GM12891 (cell line): ENCODE measurements at regions not wholly inside any gene's neighbourhood (a gene's known extent, or its start where the extent isn't known, plus 50 kb on each side); places are given as distances from the start of the nearest gene placed in this dataset.
"Not testable (repeated sequence)": the region's sequence is repeated elsewhere in the genome, so short reads cannot be mapped to it uniquely, and the experiment has no call there.

Source experiments
- DNase-seq: peaks from one replicate; pipeline ENCODE4 v3.0.0; 2011; ENCODE audit warnings: low spot score; ENCODE audit not compliant: insufficient read length
- FAIRE-seq: peaks from 2 replicates; lab custom pipeline; 2011; peaks lifted over from hg19 to GRCh38; lab: Jason Lieb, UNC
- PAX5 ChIP-seq: IDR thresholded peaks from 2 replicates; pipeline ENCODE4 v1.6.1; 2011; ENCODE audit warnings: low read length, moderate library complexity, mild to moderate bottlenecking; ENCODE audit not compliant: insufficient read depth, severe bottlenecking
- POLR2A ChIP-seq: IDR thresholded peaks from 2 replicates; pipeline ENCODE4 v1.6.1; 2011; ENCODE audit warnings: low read depth, low read length, control low read depth
- POLR2AphosphoS5 ChIP-seq: IDR thresholded peaks from 2 replicates; pipeline ENCODE4 v1.6.1; 2011; ENCODE audit warnings: low read depth, low read length, control low read depth
- POU2F2 ChIP-seq: IDR thresholded peaks from 2 replicates; pipeline ENCODE4 v1.6.1; 2011; ENCODE audit warnings: low read depth, mild to moderate bottlenecking, control low read depth, low read length, moderate library complexity
- SPI1 ChIP-seq: IDR thresholded peaks from 2 replicates; pipeline ENCODE4 v1.6.1; 2011; ENCODE audit warnings: low read depth, low read length, control low read depth
- TAF1 ChIP-seq: IDR thresholded peaks from 2 replicates; pipeline ENCODE4 v1.6.1; 2011; ENCODE audit warnings: low read depth, low read length, control low read depth

DNA sequence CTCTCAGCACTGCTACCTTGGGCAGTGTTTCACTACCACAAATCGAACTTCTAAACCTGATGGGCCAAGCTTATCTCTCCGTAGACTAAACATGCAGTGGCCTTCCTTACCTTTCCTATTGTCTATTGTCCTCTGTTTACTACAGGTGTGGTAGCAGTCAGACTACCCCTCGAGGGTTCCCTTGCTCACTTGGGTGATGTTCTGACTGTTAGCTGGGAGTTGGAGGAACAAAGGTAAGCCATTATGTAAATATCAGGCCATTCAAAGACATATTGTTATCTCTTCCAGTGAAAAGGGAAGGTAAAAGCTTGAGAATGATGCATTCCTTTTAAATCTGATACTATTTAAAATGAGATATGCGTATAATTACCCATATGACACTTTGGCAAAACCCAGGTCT is 828.3 kb upstream of the EEF2KMT start:
- DNase-seq (no peak), FAIRE-seq (no peak)
- no peak for TF ChIP-seq SPI1
- no peak for TF ChIP-seq POLR2AphosphoS5
- TF ChIP-seq TAF1: no peak
- TF ChIP-seq POLR2A: no peak
- TF ChIP-seq PAX5: no peak
- no peak for TF ChIP-seq POU2F2

DNA sequence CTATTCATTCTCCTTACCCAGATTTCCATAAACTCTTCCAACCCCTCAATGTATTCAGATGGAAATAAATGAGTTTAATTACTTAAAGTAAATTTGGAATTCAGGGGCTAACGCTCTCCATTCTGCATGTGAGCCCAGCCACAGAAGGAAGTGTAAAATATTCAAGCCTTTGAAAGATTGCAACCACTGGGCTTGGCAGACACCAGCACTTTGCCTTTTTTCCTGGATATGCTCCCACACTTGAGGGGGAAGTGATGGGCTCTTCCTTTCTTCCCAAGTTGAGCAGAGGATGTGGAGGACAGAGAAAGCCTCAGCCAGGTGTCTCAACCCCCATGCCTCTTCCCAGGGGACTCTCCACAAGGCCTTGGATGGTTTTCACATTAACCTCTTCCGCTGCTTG is 825.1 kb upstream of the EEF2KMT start:
- TF ChIP-seq POU2F2 (no peak), TAF1 (no peak), POLR2AphosphoS5 (no peak), SPI1 (no peak), PAX5 (no peak)
- DNase-seq: no peak
- no peak for FAIRE-seq

DNA sequence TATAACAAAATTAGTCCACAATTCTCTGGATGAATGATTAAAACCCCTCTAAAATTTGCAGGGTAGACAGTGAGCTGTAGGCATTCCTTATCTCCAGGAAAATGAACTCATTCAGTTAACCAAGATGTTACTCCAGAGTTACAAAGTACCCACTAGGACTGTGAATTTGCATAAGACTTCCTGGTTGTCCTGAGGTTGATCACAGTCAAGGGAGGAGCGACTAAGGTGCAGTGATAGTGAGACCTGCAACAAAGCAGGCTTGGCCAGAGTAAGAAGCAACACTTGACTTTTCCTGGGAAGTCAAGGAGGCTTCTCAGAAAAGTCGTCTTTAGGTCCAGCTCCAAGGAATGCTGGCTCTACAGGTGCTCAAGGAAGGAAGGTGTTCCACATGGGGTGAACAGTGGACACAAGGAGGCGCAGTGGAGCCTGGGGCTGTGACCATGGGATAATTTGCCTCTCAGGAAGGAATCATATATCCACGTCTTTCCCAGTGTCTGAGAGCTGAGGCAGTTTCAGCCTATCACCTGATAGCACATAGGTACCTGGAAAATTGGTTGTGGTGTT is 821.1 kb upstream of the EEF2KMT start:
- DNase-seq (no peak), FAIRE-seq (no peak)
- TF ChIP-seq TAF1 (no peak), POLR2A (no peak), PAX5 (no peak), SPI1 (no peak), POU2F2 (no peak), POLR2AphosphoS5 (no peak)

DNA sequence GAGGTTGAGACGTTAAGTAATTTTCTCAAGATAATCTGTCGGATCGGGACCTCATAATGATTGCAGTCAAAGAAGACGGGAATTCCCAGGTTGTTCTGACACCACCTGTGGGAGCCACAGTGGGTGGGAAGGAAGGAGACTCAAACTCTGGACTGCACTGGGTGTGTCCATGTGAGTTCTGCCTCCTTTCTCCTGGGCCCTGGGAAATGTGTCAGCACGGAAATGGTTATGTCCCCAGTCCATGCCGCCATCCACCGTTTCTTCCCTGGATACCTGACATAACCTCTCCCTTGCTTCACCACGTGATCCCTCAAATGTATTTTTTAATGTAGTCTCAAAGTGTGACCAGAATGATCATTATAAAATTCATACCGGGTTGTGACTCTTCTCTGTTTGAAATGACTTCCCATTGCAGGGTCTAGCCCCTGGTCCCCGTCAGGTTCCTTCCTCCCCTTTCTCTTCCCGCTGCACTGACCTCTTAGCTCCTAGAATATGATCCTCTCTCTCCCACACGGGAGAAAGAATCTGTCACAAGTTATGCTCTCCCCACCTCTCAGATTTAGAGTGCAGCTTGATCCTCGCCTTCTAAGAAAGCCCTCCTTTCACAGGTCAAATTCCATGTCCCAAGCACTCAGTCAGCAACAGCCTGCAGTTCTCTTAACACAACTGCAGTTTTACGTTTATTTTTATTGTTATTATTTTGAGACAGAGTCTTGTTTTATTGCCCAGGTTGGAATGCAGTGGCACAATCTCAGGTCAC is 820.0 kb upstream of the EEF2KMT start:
- no peak for DNase-seq
- no peak for TF ChIP-seq SPI1
- no peak for TF ChIP-seq TAF1
- no peak for TF ChIP-seq PAX5
- TF ChIP-seq POLR2AphosphoS5: no peak
- TF ChIP-seq POU2F2: no peak
- TF ChIP-seq POLR2A: no peak
- FAIRE-seq: no peak

DNA sequence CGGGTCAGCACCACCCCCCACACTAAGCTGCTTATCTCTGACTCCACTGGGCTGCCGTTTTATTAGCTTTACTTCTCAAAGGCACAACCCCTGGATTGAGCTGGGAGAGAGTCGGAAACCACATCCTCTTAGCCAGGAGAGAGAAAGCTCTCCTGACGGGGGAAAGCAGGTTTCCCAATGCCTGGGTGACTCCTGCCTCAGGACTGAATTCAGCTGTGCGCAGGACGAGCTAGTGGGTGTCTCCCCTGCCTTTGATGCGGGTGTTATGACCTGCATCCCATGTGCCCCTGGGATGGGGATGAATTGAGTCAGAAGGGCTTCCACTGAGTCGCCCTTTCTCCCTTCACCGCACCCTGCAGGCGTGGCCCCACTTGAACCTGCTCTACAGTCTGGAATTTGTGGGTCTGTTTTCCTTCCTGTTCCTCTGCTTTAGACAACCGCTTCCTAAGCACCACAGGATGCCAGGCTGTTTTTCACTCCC is 819.2 kb upstream of the EEF2KMT start:
- FAIRE-seq (no peak), DNase-seq (no peak)
- no peak for TF ChIP-seq TAF1
- no peak for TF ChIP-seq PAX5
- no peak for TF ChIP-seq POU2F2
- TF ChIP-seq POLR2AphosphoS5: no peak
- no peak for TF ChIP-seq SPI1
- TF ChIP-seq POLR2A: no peak

DNA sequence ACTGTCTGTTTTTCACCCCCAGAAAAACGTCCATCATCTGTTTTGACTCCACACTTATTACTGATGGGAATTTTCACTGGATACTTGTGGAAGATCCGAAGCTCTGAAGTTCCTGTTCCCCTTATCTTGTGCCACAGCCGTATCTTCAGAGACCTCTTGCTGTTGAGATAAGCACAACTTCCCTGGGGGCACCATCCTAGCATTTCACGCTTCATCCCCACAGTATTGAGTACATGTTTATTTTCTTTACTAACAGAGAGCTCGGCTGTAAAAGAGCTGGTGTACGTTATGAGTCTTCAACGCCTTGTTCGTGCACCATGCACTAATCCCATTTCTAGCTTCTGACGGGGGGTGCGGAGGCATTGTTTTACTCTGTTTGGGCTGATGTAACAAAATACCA is 813.6 kb upstream of the EEF2KMT start:
- no peak for FAIRE-seq
- no peak for DNase-seq
- no peak for TF ChIP-seq POLR2A
- no peak for TF ChIP-seq POU2F2
- no peak for TF ChIP-seq PAX5
- no peak for TF ChIP-seq POLR2AphosphoS5

DNA sequence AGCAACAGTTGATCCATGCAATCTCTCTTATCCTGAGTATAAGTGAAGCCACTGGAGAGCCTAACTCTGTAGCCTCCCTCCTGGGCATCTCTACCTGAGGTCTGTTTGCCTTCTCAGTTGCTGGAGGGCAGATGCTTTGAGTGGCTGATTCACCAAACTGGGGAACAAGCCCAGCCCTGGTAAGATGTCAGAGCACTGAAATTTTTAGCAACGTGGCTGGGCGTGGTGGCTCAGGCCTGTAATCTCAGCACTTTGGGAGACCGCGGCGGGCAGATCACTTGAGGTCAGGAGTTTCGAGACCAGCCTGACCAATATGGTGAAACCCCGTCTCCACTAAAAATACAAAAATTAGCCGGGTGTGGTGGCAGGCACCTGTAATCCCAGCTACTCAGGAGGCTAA is 812.0 kb upstream of the EEF2KMT start:
- not testable (repeated sequence) for FAIRE-seq, DNase-seq

DNA sequence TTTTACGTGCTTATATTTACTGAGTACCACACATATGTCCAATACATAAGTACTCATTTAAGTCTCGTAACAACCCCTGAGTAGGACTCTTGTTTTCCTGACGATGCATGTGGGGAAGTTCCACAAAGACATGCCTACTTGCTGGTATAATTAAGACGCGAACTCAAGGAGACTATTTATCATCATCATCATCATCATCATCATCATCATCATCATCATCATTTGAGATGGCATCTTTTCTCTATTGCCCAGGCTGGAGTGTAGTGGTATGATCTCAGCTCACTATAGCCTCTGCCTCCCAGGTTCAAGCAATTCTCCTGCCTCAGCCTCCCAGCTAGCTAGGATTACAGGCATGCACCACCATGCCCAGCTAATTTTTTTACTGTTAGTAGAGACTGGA is 809.9 kb upstream of the EEF2KMT start:
- TF ChIP-seq SPI1: no peak
- no peak for TF ChIP-seq POLR2A
- no peak for TF ChIP-seq POU2F2
- TF ChIP-seq PAX5: no peak
- no peak for TF ChIP-seq TAF1
- no peak for TF ChIP-seq POLR2AphosphoS5
- FAIRE-seq: no peak
- no peak for DNase-seq

DNA sequence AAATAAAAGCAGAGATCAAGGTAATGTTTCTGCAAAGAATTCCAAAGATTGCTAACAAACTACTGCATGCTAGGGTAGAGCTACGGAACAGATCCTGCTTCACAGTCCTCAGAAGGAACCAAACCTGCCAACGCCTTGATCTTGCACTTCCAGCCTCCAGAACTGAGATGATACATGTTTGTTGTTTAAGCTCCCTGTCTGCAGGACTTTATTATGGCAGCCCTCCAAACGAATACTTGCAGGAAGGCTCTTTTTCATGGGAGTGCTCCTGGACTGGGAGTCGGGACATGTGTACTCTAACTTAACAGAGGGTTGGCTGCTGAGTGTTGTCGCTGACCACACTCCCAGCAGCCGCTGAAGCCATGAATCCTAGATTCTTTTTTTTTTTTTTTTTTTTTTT is 808.8 kb upstream of the EEF2KMT start:
- FAIRE-seq: no peak
- TF ChIP-seq POU2F2: no peak
- no peak for TF ChIP-seq POLR2A
- TF ChIP-seq SPI1: no peak
- no peak for TF ChIP-seq PAX5
- no peak for TF ChIP-seq TAF1
- no peak for TF ChIP-seq POLR2AphosphoS5
- no peak for DNase-seq

DNA sequence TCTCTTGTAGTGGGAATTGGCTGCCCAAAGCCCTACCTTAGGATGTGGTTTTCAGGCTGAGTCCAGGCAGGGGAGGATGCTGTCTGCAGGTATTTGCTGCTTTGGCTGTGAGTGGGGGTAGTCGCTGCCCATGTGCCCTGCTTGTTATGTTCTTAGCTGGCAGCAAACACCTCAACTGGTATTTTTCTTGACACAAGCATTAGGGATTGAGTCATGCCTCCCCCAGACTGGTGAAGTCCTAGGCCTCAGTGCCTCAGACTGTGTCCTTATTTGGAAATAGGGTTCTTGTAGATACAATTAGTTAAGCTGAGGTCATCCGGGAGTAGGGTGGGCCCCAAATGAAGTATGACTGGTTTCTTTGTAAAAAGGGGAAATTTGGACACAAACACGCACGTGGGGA is 808.3 kb upstream of the EEF2KMT start:
- DNase-seq (no peak), FAIRE-seq (no peak)
- TF ChIP-seq PAX5: no peak
- TF ChIP-seq SPI1: no peak
- no peak for TF ChIP-seq TAF1
- no peak for TF ChIP-seq POU2F2
- no peak for TF ChIP-seq POLR2AphosphoS5
- TF ChIP-seq POLR2A: no peak

DNA sequence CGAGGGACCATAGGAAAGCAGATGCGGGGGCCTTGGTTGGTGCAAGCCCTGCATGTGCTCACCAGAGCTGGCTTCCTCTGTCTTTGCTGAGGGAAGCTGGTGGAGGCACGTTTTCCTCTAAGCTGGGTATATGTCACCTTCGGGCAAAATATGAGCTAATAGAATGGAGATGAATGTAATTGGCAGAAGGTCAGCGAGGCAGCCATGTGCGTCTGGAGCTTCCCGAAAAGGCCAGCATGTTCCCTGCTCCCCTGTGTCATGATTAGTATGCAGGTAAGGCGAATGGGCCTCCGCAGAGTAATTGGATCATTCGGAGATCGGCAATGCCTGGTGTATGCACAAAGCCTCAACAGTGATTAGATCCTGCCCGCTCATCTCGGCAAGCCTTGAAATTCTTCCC is 806.2 kb upstream of the EEF2KMT start:
- no peak for TF ChIP-seq POLR2AphosphoS5
- no peak for TF ChIP-seq POU2F2
- DNase-seq (no peak), FAIRE-seq (no peak)
